OCI-LY1 (cell line): ENCODE measurements at regions not wholly inside any gene's neighbourhood (a gene's known extent, or its start where the extent isn't known, plus 50 kb on each side); places are given as distances from the start of the nearest gene placed in this dataset.
"Not testable (repeated sequence)": the region's sequence is repeated elsewhere in the genome, so short reads cannot be mapped to it uniquely, and the experiment has no call there.

Experiments
- CTCF ChIP-seq: fragments of 200-600 bp; sonication (generic), shearing (Covaris generic); IDR thresholded peaks from 2 replicates; pipeline ENCODE4 v1.5.1; 2017; ENCODE audit warnings: mild to moderate bottlenecking, antibody characterized with exemption, low read length, moderate library complexity, mixed read lengths
- EZH2 ChIP-seq: fragments of 200-600 bp; sonication (generic), shearing (Covaris generic); IDR thresholded peaks from 2 replicates; pipeline ENCODE4 v1.8.0; 2017; ENCODE audit warnings: borderline replicate concordance, mixed run types, mild to moderate bottlenecking, antibody characterized with exemption, low read length, moderate library complexity, mixed read lengths

- not testable (repeated sequence) for TF ChIP-seq CTCF, EZH2
These were observed 208.3 kb upstream of the HES1 start for GRCh38 chr3:193927413-193928206.
